Central memory CD8-positive, alpha-beta T cell (primary cell): ENCODE measurements at regions not wholly inside any gene's neighbourhood (a gene's known extent, or its start where the extent isn't known, plus 50 kb on each side); places are given as distances from the start of the nearest gene placed in this dataset.

Source experiments
- ATAC-seq: fragments of 150-1000 bp; cut with Tn5 transposase; replicated peaks from 2 replicates; pipeline ENCODE4 v1.10.0; 2022; ENCODE audit warnings: mild to moderate bottlenecking, moderate FRiP score, moderate number of reproducible peaks; ENCODE audit not compliant: poor library complexity, severe bottlenecking; ENCODE audit errors: extremely low read depth
- DNase-seq, 2 donors: peaks; one replicate each; pipeline ENCODE4 v3.0.0; 2021; ENCODE audit warnings: low spot score in 2 of 2
- H3K27ac Mint-ChIP-seq: one replicate; pipeline ENCODE4 v1.8.0; 2022; ENCODE audit warnings: low read depth, mild to moderate bottlenecking, moderate library complexity, mixed read lengths
- H3K27me3 Mint-ChIP-seq: one replicate; pipeline ENCODE4 v1.8.0; 2022; ENCODE audit warnings: mixed read lengths
- H3K36me3 Mint-ChIP-seq: one replicate; pipeline ENCODE4 v1.8.0; 2022; ENCODE audit warnings: mild to moderate bottlenecking, moderate library complexity, mixed read lengths; ENCODE audit not compliant: insufficient read depth
- H3K4me1 Mint-ChIP-seq: one replicate; pipeline ENCODE4 v1.8.0; 2022; ENCODE audit warnings: mixed read lengths
- H3K4me3 Mint-ChIP-seq: one replicate; pipeline ENCODE4 v1.8.0; 2022; ENCODE audit warnings: mild to moderate bottlenecking, moderate library complexity, mixed read lengths
- H3K9me3 Mint-ChIP-seq: one replicate; pipeline ENCODE4 v1.8.0; 2022; ENCODE audit warnings: mixed read lengths

- no peak overlapping the region for H3K27ac Mint-ChIP-seq
- no peaks in the 10 kb centered on the region for H3K4me1 Mint-ChIP-seq
- no peaks in the 10 kb centered on the region for H3K36me3 Mint-ChIP-seq
- no peak for ATAC-seq
- no peak for DNase-seq
- no peak overlapping the region for H3K4me3 Mint-ChIP-seq
- peaks cover 75% of the 10 kb centered on the region for H3K27me3 Mint-ChIP-seq
- H3K9me3 Mint-ChIP-seq, result no peaks in the 10 kb centered on the region
Observed at GRCh38 chr6:125667326-125667725, 82.1 kb upstream of the HEY2 start.

GRCh38 chr6:125668071-125668470, 81.4 kb upstream of the HEY2 start:
- Mint-ChIP-seq H3K36me3 (no peaks in the 10 kb centered on the region), H3K27me3 (peaks cover 82% of the 10 kb centered on the region), H3K9me3 (no peaks in the 10 kb centered on the region), H3K4me1 (no peaks in the 10 kb centered on the region), H3K27ac (no peak overlapping the region), H3K4me3 (no peak overlapping the region)
- ATAC-seq (no peak), DNase-seq (no peak)

GRCh38 chr6:125670568-125670967, 78.9 kb upstream of the HEY2 start:
- Mint-ChIP-seq H3K4me3 (no peak overlapping the region), H3K4me1 (no peaks in the 10 kb centered on the region), H3K27me3 (peaks cover 95% of the 10 kb centered on the region), H3K27ac (no peak overlapping the region), H3K36me3 (no peaks in the 10 kb centered on the region), H3K9me3 (no peaks in the 10 kb centered on the region)
- DNase-seq, result no peak
- no peak for ATAC-seq

GRCh38 chr6:125671323-125671722, 78.1 kb upstream of the HEY2 start:
- Mint-ChIP-seq H3K27ac (no peak overlapping the region), H3K36me3 (no peaks in the 10 kb centered on the region), H3K4me3 (no peak overlapping the region), H3K9me3 (no peaks in the 10 kb centered on the region), H3K4me1 (no peaks in the 10 kb centered on the region), H3K27me3 (peaks cover 95% of the 10 kb centered on the region)
- DNase-seq, result no peak
- ATAC-seq, result no peak

GRCh38 chr6:125674230-125674629, 75.2 kb upstream of the HEY2 start:
- DNase-seq (no peak), ATAC-seq (no peak)
- Mint-ChIP-seq H3K27me3 (peaks cover 68% of the 10 kb centered on the region), H3K9me3 (no peaks in the 10 kb centered on the region), H3K4me3 (no peak overlapping the region), H3K36me3 (no peaks in the 10 kb centered on the region), H3K4me1 (no peaks in the 10 kb centered on the region), H3K27ac (no peak overlapping the region)

GRCh38 chr6:125678601-125679000, 70.8 kb upstream of the HEY2 start:
- DNase-seq, result no peak
- H3K27me3 Mint-ChIP-seq, result peaks cover 52% of the 10 kb centered on the region
- no peak overlapping the region for H3K27ac Mint-ChIP-seq
- H3K4me3 Mint-ChIP-seq, result no peak overlapping the region
- H3K9me3 Mint-ChIP-seq, result no peaks in the 10 kb centered on the region
- ATAC-seq, result no peak
- H3K4me1 Mint-ChIP-seq, result no peaks in the 10 kb centered on the region
- no peaks in the 10 kb centered on the region for H3K36me3 Mint-ChIP-seq

GRCh38 chr6:125679128-125679527, 70.3 kb upstream of the HEY2 start:
- ATAC-seq (no peak), DNase-seq (no peak)
- Mint-ChIP-seq H3K4me1 (no peaks in the 10 kb centered on the region), H3K4me3 (no peak overlapping the region), H3K36me3 (no peaks in the 10 kb centered on the region), H3K27ac (no peak overlapping the region), H3K9me3 (no peaks in the 10 kb centered on the region), H3K27me3 (peaks cover 50% of the 10 kb centered on the region)

GRCh38 chr6:125679651-125680050, 69.8 kb upstream of the HEY2 start:
- Mint-ChIP-seq H3K4me1 (no peaks in the 10 kb centered on the region), H3K9me3 (no peaks in the 10 kb centered on the region), H3K4me3 (no peak overlapping the region), H3K36me3 (no peaks in the 10 kb centered on the region), H3K27me3 (peaks cover 45% of the 10 kb centered on the region), H3K27ac (no peak overlapping the region)
- DNase-seq (no peak), ATAC-seq (no peak)

GRCh38 chr6:125682939-125683338, 66.5 kb upstream of the HEY2 start:
- DNase-seq (no peak), ATAC-seq (no peak)
- Mint-ChIP-seq H3K4me1 (no peaks in the 10 kb centered on the region), H3K9me3 (no peaks in the 10 kb centered on the region), H3K27ac (no peak overlapping the region), H3K27me3 (peaks cover 48% of the 10 kb centered on the region), H3K4me3 (no peak overlapping the region), H3K36me3 (no peaks in the 10 kb centered on the region)

GRCh38 chr6:125688138-125688537, 61.3 kb upstream of the HEY2 start:
- no peaks in the 10 kb centered on the region for H3K36me3 Mint-ChIP-seq
- no peak overlapping the region for H3K27ac Mint-ChIP-seq
- ATAC-seq (no peak), DNase-seq (no peak)
- H3K27me3 Mint-ChIP-seq, result peaks cover 80% of the 10 kb centered on the region
- no peak overlapping the region for H3K4me3 Mint-ChIP-seq
- H3K4me1 Mint-ChIP-seq, result no peaks in the 10 kb centered on the region
- H3K9me3 Mint-ChIP-seq, result peaks cover 10% of the 10 kb centered on the region

GRCh38 chr6:125693480-125693879, 56.0 kb upstream of the HEY2 start:
- Mint-ChIP-seq H3K36me3 (no peaks in the 10 kb centered on the region), H3K4me3 (no peak overlapping the region), H3K27ac (no peak overlapping the region), H3K4me1 (no peaks in the 10 kb centered on the region), H3K27me3 (peaks cover 98% of the 10 kb centered on the region), H3K9me3 (peaks cover 10% of the 10 kb centered on the region)
- ATAC-seq, result no peak
- DNase-seq, result no peak

- H3K4me3 Mint-ChIP-seq, result no peak overlapping the region
- H3K36me3 Mint-ChIP-seq, result no peaks in the 10 kb centered on the region
- ATAC-seq (no peak), DNase-seq (no peak)
- H3K4me1 Mint-ChIP-seq, result no peaks in the 10 kb centered on the region
- H3K27me3 Mint-ChIP-seq, result peaks cover 52% of the 10 kb centered on the region
- H3K27ac Mint-ChIP-seq, result no peak overlapping the region
- H3K9me3 Mint-ChIP-seq, result no peaks in the 10 kb centered on the region
Observed at GRCh38 chr6:125699591-125699990, 49.8 kb upstream of the HEY2 start.
